Activated CD4-positive, alpha-beta memory T cell treated with anti-CD3 and anti-CD28 coated beads, Interleukin-2, amount 10 ng/mL, durations not matched to agents 7 days and 5 days (primary cell): ENCODE measurements at regions not wholly inside any gene's neighbourhood (a gene's known extent, or its start where the extent isn't known, plus 50 kb on each side); places are given as distances from the start of the nearest gene placed in this dataset.

Source experiments
- CTCF ChIA-PET: fragments of 350-600 bp; sonication (Branson Sonifier 250); formaldehyde crosslinking; loops from one replicate; lab custom pipeline; 2021; ENCODE audit warnings: antibody characterized with exemption, inconsistent platforms; lab: Charles Lee
- POLR2A ChIA-PET: fragments of 350-600 bp; sonication (Branson Sonifier 250); formaldehyde crosslinking; loops from one replicate; lab custom pipeline; 2021; ENCODE audit warnings: antibody characterized with exemption; lab: Charles Lee
- DNase-seq: peaks from one replicate; pipeline ENCODE4 v3.0.0-alpha.2; 2020
- H3K27ac Mint-ChIP-seq: one replicate; pipeline ENCODE4 v1.8.0; 2021; ENCODE audit warnings: mild to moderate bottlenecking, mixed read lengths
- H3K27me3 Mint-ChIP-seq: one replicate; pipeline ENCODE4 v1.8.0; 2021; ENCODE audit warnings: mixed read lengths
- H3K36me3 Mint-ChIP-seq: one replicate; pipeline ENCODE4 v1.8.0; 2021; ENCODE audit warnings: low read depth, mixed read lengths
- H3K4me1 Mint-ChIP-seq: one replicate; pipeline ENCODE4 v1.8.0; 2021; ENCODE audit warnings: mixed read lengths
- H3K4me3 Mint-ChIP-seq: one replicate; pipeline ENCODE4 v1.8.0; 2021; ENCODE audit warnings: mild to moderate bottlenecking, mixed read lengths
- H3K9me3 Mint-ChIP-seq: one replicate; pipeline ENCODE4 v1.8.0; 2021; ENCODE audit warnings: mixed read lengths

GRCh38 chr7:130894909-130895750, 161.1 kb upstream of the KLF14 start:
- Mint-ChIP-seq H3K36me3 (peaks cover 82% of the 10 kb centered on the region), H3K9me3 (no peaks in the 10 kb centered on the region), H3K27me3 (no peaks in the 10 kb centered on the region), H3K4me3 (no peak overlapping the region), H3K27ac (peak overlapping the region; percentile 74), H3K4me1 (peaks cover 83% of the 10 kb centered on the region)
- ChIA-PET CTCF (interaction anchor here (0.8 to 5.8 kb wide), 16 partner anchors 10 to 243 kb away, joined by 3 to 66 read pairs (median 16); no protein-coding TSS in a partner anchor), POLR2A (interaction anchor here (0.6 to 6.1 kb wide), 12 partner anchors 9 to 163 kb away, joined by 3 to 60 read pairs (median 5); no protein-coding TSS in a partner anchor)
- no peak for DNase-seq

DNA sequence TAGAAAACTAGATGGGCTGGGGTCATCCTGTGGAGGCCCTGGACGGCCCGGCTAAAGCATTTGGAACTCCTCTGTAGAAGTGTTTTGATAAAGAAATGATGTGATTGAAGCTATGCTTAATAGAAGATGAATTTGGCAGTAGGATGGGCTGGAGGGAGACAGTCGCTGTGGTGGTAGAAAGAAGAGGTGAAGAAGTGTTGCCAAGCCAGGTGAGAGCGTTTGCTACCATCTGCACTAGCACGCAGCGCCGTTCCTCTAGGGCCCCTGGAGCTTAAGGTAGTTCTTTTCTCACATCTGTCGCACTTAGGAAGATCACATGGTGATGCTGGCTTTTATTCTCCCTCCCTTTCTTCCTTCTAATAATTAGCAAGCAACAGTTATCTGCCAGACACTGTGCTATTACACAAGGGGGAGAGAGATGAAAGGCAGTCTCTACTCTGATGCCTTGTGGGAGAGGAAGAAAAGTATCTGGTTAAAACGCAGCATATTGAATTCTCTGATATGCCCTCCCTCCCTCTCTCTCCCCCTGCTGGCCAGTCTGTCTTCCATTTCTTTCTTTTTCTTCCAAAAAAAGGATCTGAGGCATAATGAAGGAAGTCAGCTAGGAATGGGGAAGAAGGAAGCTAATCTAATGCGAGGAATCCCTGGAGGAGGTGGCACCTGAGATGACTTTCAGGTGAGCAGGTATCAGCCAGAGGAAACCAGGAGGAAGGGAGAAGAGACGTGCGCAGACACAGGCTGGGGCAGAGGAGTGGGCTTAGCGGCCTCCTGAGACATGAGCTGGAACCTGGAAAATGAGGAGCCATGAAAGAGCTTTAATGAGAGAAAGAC, 162.3 kb upstream of the KLF14 start:
- ChIA-PET CTCF (interaction anchor here (0.6 to 5.8 kb wide), 50 partner anchors 8 to 526 kb away, joined by 3 to 66 read pairs (median 6); no protein-coding TSS in a partner anchor), POLR2A (interaction anchor here (1.1 to 6.1 kb wide), 17 partner anchors 10 to 526 kb away, joined by 3 to 60 read pairs (median 6); no protein-coding TSS in a partner anchor)
- peaks cover 81% of the 10 kb centered on the region for H3K36me3 Mint-ChIP-seq
- no peaks in the 10 kb centered on the region for H3K27me3 Mint-ChIP-seq
- H3K27ac Mint-ChIP-seq, result peak overlapping the region; percentile 74
- H3K4me3 Mint-ChIP-seq, result no peak overlapping the region
- H3K9me3 Mint-ChIP-seq, result no peaks in the 10 kb centered on the region
- DNase-seq, result no peak
- peaks cover 82% of the 10 kb centered on the region for H3K4me1 Mint-ChIP-seq

DNA sequence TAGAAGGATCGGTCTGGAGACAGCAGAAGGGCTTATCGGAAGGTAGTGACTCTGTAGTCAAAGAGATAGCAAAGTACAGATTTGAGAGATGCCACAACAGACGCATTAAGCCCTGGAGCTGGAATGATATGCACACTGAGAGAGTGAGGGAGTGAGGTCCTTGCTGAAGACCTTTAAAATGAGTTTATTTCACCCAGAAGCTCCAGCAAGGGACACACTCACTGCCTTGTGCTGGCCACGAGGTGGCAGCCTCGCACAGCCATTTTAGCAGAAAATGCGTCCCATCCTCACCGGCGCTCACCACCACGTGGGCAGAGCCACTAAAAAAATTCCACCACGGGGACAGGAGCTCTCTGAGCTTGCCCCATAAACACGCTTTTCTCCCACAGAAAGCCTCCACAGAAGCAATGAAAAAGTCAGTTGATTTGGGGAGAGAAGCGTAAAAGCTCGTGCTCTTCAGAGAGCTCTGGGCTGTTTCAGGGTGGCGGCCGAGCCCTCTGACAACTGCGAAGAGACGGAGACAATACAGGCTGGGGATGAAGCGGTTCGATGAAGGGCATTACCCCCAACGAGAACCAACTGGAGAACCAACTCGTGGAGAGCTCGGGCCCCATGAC, 163.0 kb upstream of the KLF14 start:
- Mint-ChIP-seq H3K4me1 (peaks cover 86% of the 10 kb centered on the region), H3K27ac (peak overlapping the region; percentile 74), H3K4me3 (no peak overlapping the region), H3K9me3 (no peaks in the 10 kb centered on the region), H3K27me3 (no peaks in the 10 kb centered on the region), H3K36me3 (peaks cover 85% of the 10 kb centered on the region)
- DNase-seq, result peak; percentile 76
- POLR2A ChIA-PET, result interaction anchor here (0.6 to 6.1 kb wide), 19 partner anchors 9 to 526 kb away, joined by 3 to 60 read pairs (median 6); no protein-coding TSS in a partner anchor
- CTCF ChIA-PET, result interaction anchor here (0.6 to 5.8 kb wide), 54 partner anchors 8 to 615 kb away, joined by 3 to 66 read pairs (median 6); no protein-coding TSS in a partner anchor

GRCh38 chr7:130897515-130898419, 163.8 kb upstream of the KLF14 start:
- Mint-ChIP-seq H3K9me3 (no peaks in the 10 kb centered on the region), H3K4me1 (peaks cover 89% of the 10 kb centered on the region), H3K36me3 (peaks cover 87% of the 10 kb centered on the region), H3K4me3 (no peak overlapping the region), H3K27ac (peak overlapping the region; percentile 41), H3K27me3 (no peaks in the 10 kb centered on the region)
- POLR2A ChIA-PET, result interaction anchor here (0.6 to 6.1 kb wide), 19 partner anchors 9 to 525 kb away, joined by 3 to 60 read pairs (median 6); no protein-coding TSS in a partner anchor
- DNase-seq, result no peak
- CTCF ChIA-PET, result interaction anchor here (0.6 to 5.8 kb wide), 54 partner anchors 7 to 615 kb away, joined by 3 to 66 read pairs (median 6); no protein-coding TSS in a partner anchor

DNA sequence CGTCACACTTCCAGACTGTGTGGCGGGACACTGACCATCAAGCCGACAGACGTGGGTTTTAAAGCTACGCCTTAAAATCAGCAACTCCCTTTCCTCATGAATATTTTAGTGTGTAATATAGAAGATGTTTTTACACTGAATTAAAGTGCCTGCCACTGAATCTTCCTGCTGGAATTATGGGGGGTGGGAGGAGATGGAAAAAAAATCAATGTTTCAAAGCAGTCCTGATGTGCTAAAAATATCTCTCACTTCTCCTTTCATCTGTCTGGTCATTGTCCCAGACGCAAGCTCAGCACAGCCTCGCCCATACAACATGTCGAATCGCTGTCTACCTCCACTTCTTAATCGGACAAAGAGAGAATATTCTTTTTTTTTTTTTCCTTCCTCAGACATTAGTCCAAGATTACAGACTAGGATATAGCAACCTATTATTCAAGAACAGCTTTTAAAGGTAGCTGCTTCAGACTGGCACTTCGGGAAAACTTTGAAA, 165.1 kb upstream of the KLF14 start:
- no peak for DNase-seq
- H3K4me1 Mint-ChIP-seq, result peaks cover 92% of the 10 kb centered on the region
- no peak overlapping the region for H3K4me3 Mint-ChIP-seq
- POLR2A ChIA-PET, result interaction anchor here (1.1 to 2.6 kb wide), 5 partner anchors 39 to 57 kb away, joined by 3 to 10 read pairs (median 6); no protein-coding TSS in a partner anchor
- no peaks in the 10 kb centered on the region for H3K27me3 Mint-ChIP-seq
- H3K36me3 Mint-ChIP-seq, result peaks cover 87% of the 10 kb centered on the region
- CTCF ChIA-PET, result interaction anchor here (1.1 to 4.9 kb wide), 3 partner anchors 40 to 140 kb away, joined by 3 to 57 read pairs (median 4); no protein-coding TSS in a partner anchor
- no peaks in the 10 kb centered on the region for H3K9me3 Mint-ChIP-seq
- H3K27ac Mint-ChIP-seq, result peak overlapping the region; percentile 60

- ChIA-PET POLR2A (interaction anchor here (1.1 to 1.3 kb wide), 4 partner anchors 30 to 56 kb away, joined by 3 to 6 read pairs (median 3); no protein-coding TSS in a partner anchor), CTCF (interaction anchor here (1.5 to 4.9 kb wide), 2 partner anchors 46 to 139 kb away, joined by 4 to 57 read pairs; no protein-coding TSS in a partner anchor)
- no peak for DNase-seq
- H3K27ac Mint-ChIP-seq, result peak overlapping the region; percentile 53
- no peaks in the 10 kb centered on the region for H3K9me3 Mint-ChIP-seq
- peaks cover 92% of the 10 kb centered on the region for H3K4me1 Mint-ChIP-seq
- peaks cover 85% of the 10 kb centered on the region for H3K36me3 Mint-ChIP-seq
- H3K27me3 Mint-ChIP-seq, result no peaks in the 10 kb centered on the region
- H3K4me3 Mint-ChIP-seq, result no peak overlapping the region
Observed at GRCh38 chr7:130899638-130900401, 165.8 kb upstream of the KLF14 start.

DNA sequence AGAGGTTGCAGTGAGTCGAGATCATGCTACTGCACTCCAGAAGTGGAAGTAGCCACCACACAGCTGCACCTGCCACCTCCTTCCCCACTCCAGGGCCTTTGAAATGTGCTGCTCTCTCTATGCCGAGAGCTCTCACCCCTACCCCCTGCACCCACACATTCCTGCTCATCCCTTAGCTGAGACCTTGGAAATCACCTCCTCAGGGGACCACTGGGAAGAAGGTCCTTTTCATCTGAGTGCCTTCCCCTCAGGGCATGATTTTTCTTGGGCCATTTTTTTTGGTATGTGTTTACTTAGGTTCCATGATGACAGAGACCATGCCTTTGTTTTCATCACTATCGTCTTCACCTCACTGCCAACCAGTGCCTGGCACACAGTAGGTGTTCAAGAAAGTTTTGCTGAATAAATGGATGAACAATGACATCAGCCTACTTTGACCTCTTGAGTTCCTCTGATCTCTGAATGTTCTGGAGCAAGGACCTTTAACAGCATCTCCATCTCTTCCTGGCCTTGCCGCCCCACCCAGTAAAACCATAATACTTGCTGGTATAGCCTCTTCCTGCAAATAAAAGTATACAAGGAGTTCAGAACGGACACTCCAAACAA, 166.6 kb upstream of the KLF14 start:
- Mint-ChIP-seq H3K36me3 (peaks cover 78% of the 10 kb centered on the region), H3K9me3 (no peaks in the 10 kb centered on the region), H3K4me1 (peaks cover 92% of the 10 kb centered on the region), H3K4me3 (no peak overlapping the region), H3K27me3 (no peaks in the 10 kb centered on the region), H3K27ac (peak overlapping the region; percentile 53)
- DNase-seq, result no peak
- ChIA-PET CTCF (interaction anchor here (4.9 kb wide), 1 partner anchor 139 kb away, joined by 57 read pairs; no protein-coding TSS in a partner anchor), POLR2A (interaction anchor here (1.1 to 1.3 kb wide), 2 partner anchors 30 to 39 kb away, joined by 3 to 6 read pairs; no protein-coding TSS in a partner anchor)

GRCh38 chr7:130901209-130901783, 167.3 kb upstream of the KLF14 start:
- DNase-seq, result no peak
- CTCF ChIA-PET, result no interaction called here
- peaks cover 92% of the 10 kb centered on the region for H3K4me1 Mint-ChIP-seq
- H3K27ac Mint-ChIP-seq, result peak overlapping the region; percentile 51
- POLR2A ChIA-PET, result no interaction called here
- no peaks in the 10 kb centered on the region for H3K27me3 Mint-ChIP-seq
- H3K36me3 Mint-ChIP-seq, result peaks cover 75% of the 10 kb centered on the region
- H3K9me3 Mint-ChIP-seq, result no peaks in the 10 kb centered on the region
- no peak overlapping the region for H3K4me3 Mint-ChIP-seq

- peaks cover 73% of the 10 kb centered on the region for H3K36me3 Mint-ChIP-seq
- H3K4me1 Mint-ChIP-seq, result peaks cover 86% of the 10 kb centered on the region
- DNase-seq, result no peak
- POLR2A ChIA-PET, result interaction anchor here (0.9 to 8.0 kb wide), 11 partner anchors 8 to 79 kb away, joined by 3 to 46 read pairs (median 6); no protein-coding TSS in a partner anchor
- H3K27me3 Mint-ChIP-seq, result no peaks in the 10 kb centered on the region
- H3K9me3 Mint-ChIP-seq, result no peaks in the 10 kb centered on the region
- CTCF ChIA-PET, result interaction anchor here (0.6 to 3.1 kb wide), 3 partner anchors 8 to 155 kb away, joined by 3 to 29 read pairs (median 7); no protein-coding TSS in a partner anchor
- H3K4me3 Mint-ChIP-seq, result no peak overlapping the region
- peak overlapping the region; percentile 71 for H3K27ac Mint-ChIP-seq
Observed at GRCh38 chr7:130902755-130903357, 168.8 kb upstream of the KLF14 start.
